Fibroblast of villous mesenchyme (primary cell): ENCODE measurements at regions not wholly inside any gene's neighbourhood (a gene's known extent, or its start where the extent isn't known, plus 50 kb on each side); places are given as distances from the start of the nearest gene placed in this dataset.

Experiments
- DNase-seq: peaks from one replicate; pipeline ENCODE4 v3.0.0-alpha.2; 2010; ENCODE audit warnings: low read depth
- H3K4me3 ChIP-seq: 2 replicates; pipeline ENCODE4 v1.5.1; 2011; ENCODE audit warnings: low read depth, mild to moderate bottlenecking, low read length
- CTCF ChIP-seq: IDR thresholded peaks from 2 replicates; pipeline ENCODE4 v1.5.1; 2012; ENCODE audit warnings: low read depth, mild to moderate bottlenecking, low read length; ENCODE audit not compliant: insufficient read depth

GRCh38 chr12:115519887-115520286, 757.6 kb downstream of the MED13L start:
- no peak for TF ChIP-seq CTCF
- no peak for DNase-seq
- H3K4me3 ChIP-seq, result no peak overlapping the region

GRCh38 chr12:115519359-115519758, 758.1 kb downstream of the MED13L start:
- TF ChIP-seq CTCF, result no peak
- H3K4me3 ChIP-seq, result no peak overlapping the region
- no peak for DNase-seq

- no peak overlapping the region for H3K4me3 ChIP-seq
- no peak for TF ChIP-seq CTCF
- no peak for DNase-seq
These were observed 759.6 kb downstream of the MED13L start for GRCh38 chr12:115517913-115518312.

- no peak for DNase-seq
- no peak overlapping the region for H3K4me3 ChIP-seq
- no peak for TF ChIP-seq CTCF
These were observed 765.3 kb downstream of the MED13L start for GRCh38 chr12:115511986-115512711.

- H3K4me3 ChIP-seq, result no peak overlapping the region
- TF ChIP-seq CTCF, result no peak
- no peak for DNase-seq
These were observed 766.2 kb downstream of the MED13L start for GRCh38 chr12:115511305-115511704.

- no peak overlapping the region for H3K4me3 ChIP-seq
- TF ChIP-seq CTCF, result no peak
- no peak for DNase-seq
These were observed 768.5 kb downstream of the MED13L start for GRCh38 chr12:115508990-115509389.
